Panc1 (cell line): ENCODE measurements at regions not wholly inside any gene's neighbourhood (a gene's known extent, or its start where the extent isn't known, plus 50 kb on each side); places are given as distances from the start of the nearest gene placed in this dataset.

Experiments
- ATAC-seq: fragments of 200-7000 bp; cut with Tn5 transposase; 2 replicates; pipeline ENCODE4 v1.9.1; 2020; ENCODE audit warnings: mild to moderate bottlenecking, moderate library complexity
- BruUV-seq: library from RNA; stranded (reverse); fragments of 400-500 nt; replicated peaks from 2 replicates; lab custom pipeline; 2021; lab: Mats Ljungman, UMichigan
- CTCF ChIA-PET: fragments of 300-600 bp; sonication (Branson Sonifier 250); formaldehyde crosslinking; loops from one replicate; lab custom pipeline; 2022; ENCODE audit warnings: antibody characterized with exemption; lab: Charles Lee
- POLR2A ChIA-PET: fragments of 300-600 bp; sonication (Branson Sonifier 250); formaldehyde crosslinking; loops from one replicate; lab custom pipeline; 2022; ENCODE audit warnings: antibody characterized with exemption; lab: Charles Lee
- DNase-seq: peaks from one replicate; pipeline ENCODE4 v3.0.0-alpha.2; 2010; ENCODE audit warnings: low read depth, low spot score
- H3K27ac ChIP-seq: 2 replicates; pipeline ENCODE4 v1.5.1; 2011; ENCODE audit warnings: mild to moderate bottlenecking, low read length, inconsistent platforms
- H3K27me3 ChIP-seq: fragments of 200-500 bp; sonication (Bioruptor generic); 2 replicates; pipeline ENCODE4 v1.6.0; 2014; ENCODE audit warnings: low read length, inconsistent platforms; ENCODE audit not compliant: control insufficient read depth, insufficient read depth
- H3K36me3 ChIP-seq: fragments of 200-500 bp; sonication (Bioruptor generic); 2 replicates; pipeline ENCODE4 v1.5.1; 2014; ENCODE audit warnings: inconsistent platforms, mild to moderate bottlenecking, low read length, moderate library complexity; ENCODE audit not compliant: control insufficient read depth, insufficient read depth
- H3K4me1 ChIP-seq: 2 replicates; pipeline ENCODE4 v1.5.1; 2011; ENCODE audit warnings: inconsistent platforms, mild to moderate bottlenecking, low read length, moderate library complexity; ENCODE audit not compliant: control insufficient read depth, insufficient read depth
- H3K4me3 ChIP-seq, 2 experiments: 2 replicates each; pipeline ENCODE4 v1.5.1; 2011 to 2012; ENCODE audit warnings: low read depth in 2 of 2, low read length in 2 of 2, mild to moderate bottlenecking in 2 of 2, inconsistent platforms in 1 of 2, moderate library complexity in 1 of 2
- H3K9me3 ChIP-seq: fragments of 200-500 bp; sonication (Bioruptor generic); 2 replicates; pipeline ENCODE4 v1.5.1; 2014; ENCODE audit warnings: low read depth, mild to moderate bottlenecking, inconsistent platforms, low read length, moderate library complexity; ENCODE audit not compliant: control insufficient read depth, insufficient read depth
- CTCF ChIP-seq: fragments of 450-650 bp; IDR thresholded peaks from 2 replicates; pipeline ENCODE4 v1.5.1; 2017; ENCODE audit warnings: mild to moderate bottlenecking
- POLR2AphosphoS5 ChIP-seq: IDR thresholded peaks from 2 replicates; pipeline ENCODE4 v1.6.1; 2012; ENCODE audit warnings: mild to moderate bottlenecking, low read depth, low read length, moderate library complexity
- REST ChIP-seq, 2 experiments: IDR thresholded peaks; 2 replicates each; pipeline ENCODE4 v1.6.1; 2011 to 2012; ENCODE audit warnings: low read depth in 2 of 2, control low read depth in 1 of 2, low read length in 1 of 2, mild to moderate bottlenecking in 1 of 2, moderate library complexity in 1 of 2; ENCODE audit not compliant: insufficient read depth in 1 of 2
- SIN3A ChIP-seq: IDR thresholded peaks from 2 replicates; pipeline ENCODE4 v1.6.1; 2012; ENCODE audit warnings: low read depth, mild to moderate bottlenecking, low read length, moderate library complexity, borderline replicate concordance; ENCODE audit not compliant: insufficient read depth
- TCF7L2 ChIP-seq: IDR thresholded peaks from 2 replicates; pipeline ENCODE4 v1.6.1; 2011; ENCODE audit warnings: mild to moderate bottlenecking, low read depth, low read length, inconsistent platforms
- in situ Hi-C: cut with HindIII; loops from 2 replicates; pipeline ENCODE4 v1.10.0; 2016; ENCODE audit warnings: low sequenced_read_pairs, low pct_unique_long_range_greater_than_20kb
- intact Hi-C: fragments of 100-400 bp; cut with micrococcal nuclease; formaldehyde crosslinking; loops from one replicate; pipeline ENCODE4 v1.10.0; 2022; ENCODE audit not compliant: unreplicated experiment

GRCh38 chr13:112202266-112202665 is 135.3 kb downstream of the SOX1 start:
- no TSS peak for BruUV-seq
- ATAC-seq (no peak), DNase-seq (no peak)
- no peak overlapping the region for H3K4me3 ChIP-seq
- in situ Hi-C loops: no loop called here
- peaks cover 2% of the 10 kb centered on the region; the same call in 1 of the 2 replicates for H3K27me3 ChIP-seq
- no peak overlapping the region for H3K27ac ChIP-seq
- CTCF ChIA-PET: no interaction called here
- no peak for TF ChIP-seq POLR2AphosphoS5
- TF ChIP-seq REST (IDR thresholded peaks at IDR 0.05; ENCODE audit: insufficient read depth in 1 of 2, low read depth in 2 of 2, low read length in 1 of 2): no peak
- TF ChIP-seq SIN3A: no peak
- TF ChIP-seq TCF7L2: no peak
- TF ChIP-seq CTCF: no peak
- intact Hi-C loops: no loop called here
- POLR2A ChIA-PET: no interaction called here
- H3K4me1 ChIP-seq: no peaks in the 10 kb centered on the region
- H3K9me3 ChIP-seq: no peaks in the 10 kb centered on the region
- no peaks in the 10 kb centered on the region for H3K36me3 ChIP-seq

- ATAC-seq (no peak), DNase-seq (no peak)
- Histone ChIP-seq H3K36me3 (no peaks in the 10 kb centered on the region), H3K27me3 (peaks cover 2% of the 10 kb centered on the region; the same call in 1 of the 2 replicates), H3K27ac (no peak overlapping the region), H3K4me3 (no peak overlapping the region), H3K4me1 (no peaks in the 10 kb centered on the region), H3K9me3 (no peaks in the 10 kb centered on the region)
- BruUV-seq: no TSS peak
- in situ Hi-C loops: no loop called here
- CTCF ChIA-PET: no interaction called here
- intact Hi-C loops: no loop called here
- POLR2A ChIA-PET: no interaction called here
- TF ChIP-seq TCF7L2: no peak
- TF ChIP-seq SIN3A: no peak
- TF ChIP-seq REST (IDR thresholded peaks at IDR 0.05; ENCODE audit: insufficient read depth in 1 of 2, low read depth in 2 of 2, low read length in 1 of 2): no peak
- TF ChIP-seq POLR2AphosphoS5: no peak
- TF ChIP-seq CTCF: no peak
Observed at GRCh38 chr13:112202966-112203365, 136.0 kb downstream of the SOX1 start.
